NT2/D1 (cell line): ENCODE measurements at regions not wholly inside any gene's neighbourhood (a gene's known extent, or its start where the extent isn't known, plus 50 kb on each side); places are given as distances from the start of the nearest gene placed in this dataset.

Experiments
- SUZ12 ChIP-seq: IDR thresholded peaks from 2 replicates; pipeline ENCODE4 v1.6.1; 2011; ENCODE audit not compliant: insufficient read length, insufficient read depth; ENCODE audit errors: extremely low read depth
- YY1 ChIP-seq: IDR thresholded peaks from 2 replicates; pipeline ENCODE4 v1.6.1; 2011; ENCODE audit not compliant: insufficient read length, insufficient read depth
- ZNF274 ChIP-seq: IDR thresholded peaks from 2 replicates; pipeline ENCODE4 v1.6.1; 2011; ENCODE audit warnings: mild to moderate bottlenecking, low read depth, low read length

DNA sequence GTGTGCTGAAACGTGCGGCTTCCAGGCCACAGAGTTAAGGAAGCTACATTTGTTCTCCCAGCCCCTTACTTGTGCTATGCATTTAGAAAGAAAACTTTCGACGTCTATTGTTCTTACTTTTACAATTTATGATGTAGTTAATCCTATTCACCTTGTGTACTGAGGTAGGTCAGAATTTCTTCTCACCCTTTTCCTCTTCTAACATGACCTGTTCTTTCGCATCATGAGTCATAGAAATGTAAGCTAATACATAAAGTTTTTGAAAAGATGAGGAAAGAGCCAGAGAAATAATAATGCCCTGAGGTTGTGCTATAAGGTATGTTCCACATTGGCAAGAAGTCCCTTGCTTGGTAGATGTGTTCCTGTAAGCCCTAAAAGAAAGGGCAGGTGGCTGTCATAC lies 298.3 kb downstream of the TRIML1 start:
- no peak for TF ChIP-seq SUZ12
- TF ChIP-seq ZNF274 = no peak
- TF ChIP-seq YY1 = no peak
